ENCODE measurements at regions not wholly inside any gene's neighbourhood (a gene's known extent, or its start where the extent isn't known, plus 50 kb on each side); places are given as distances from the start of the nearest gene placed in this dataset.
"Not testable (repeated sequence)": the region's sequence is repeated elsewhere in the genome, so short reads cannot be mapped to it uniquely, and the experiment has no call there.

DNA sequence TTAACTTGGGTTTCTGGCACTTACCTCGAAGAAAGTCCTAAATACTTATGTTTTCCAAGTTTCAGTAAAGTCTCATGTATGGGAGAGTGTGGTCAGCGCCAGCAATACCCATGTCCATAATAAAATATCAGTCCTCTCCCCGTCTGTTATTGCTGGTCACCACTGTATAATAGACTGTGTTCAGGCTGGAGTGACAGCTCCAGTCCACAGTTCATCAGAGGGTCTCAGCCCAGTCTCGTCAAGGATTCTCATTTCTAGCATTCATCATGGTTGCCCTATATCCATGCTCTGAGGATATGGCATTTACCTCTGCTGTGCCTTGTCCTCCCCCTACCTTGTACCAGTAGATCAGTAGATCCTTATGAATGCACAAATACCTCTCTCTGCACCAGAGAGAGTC lies 384.5 kb downstream of the NPIPA7 start:
- no peak for DNase-seq (ENCODE audit: low read depth)
- H3K4me3 ChIP-seq (ENCODE audit: low read depth, low read length) = no peak overlapping the region
- TF ChIP-seq, protein P1, sequence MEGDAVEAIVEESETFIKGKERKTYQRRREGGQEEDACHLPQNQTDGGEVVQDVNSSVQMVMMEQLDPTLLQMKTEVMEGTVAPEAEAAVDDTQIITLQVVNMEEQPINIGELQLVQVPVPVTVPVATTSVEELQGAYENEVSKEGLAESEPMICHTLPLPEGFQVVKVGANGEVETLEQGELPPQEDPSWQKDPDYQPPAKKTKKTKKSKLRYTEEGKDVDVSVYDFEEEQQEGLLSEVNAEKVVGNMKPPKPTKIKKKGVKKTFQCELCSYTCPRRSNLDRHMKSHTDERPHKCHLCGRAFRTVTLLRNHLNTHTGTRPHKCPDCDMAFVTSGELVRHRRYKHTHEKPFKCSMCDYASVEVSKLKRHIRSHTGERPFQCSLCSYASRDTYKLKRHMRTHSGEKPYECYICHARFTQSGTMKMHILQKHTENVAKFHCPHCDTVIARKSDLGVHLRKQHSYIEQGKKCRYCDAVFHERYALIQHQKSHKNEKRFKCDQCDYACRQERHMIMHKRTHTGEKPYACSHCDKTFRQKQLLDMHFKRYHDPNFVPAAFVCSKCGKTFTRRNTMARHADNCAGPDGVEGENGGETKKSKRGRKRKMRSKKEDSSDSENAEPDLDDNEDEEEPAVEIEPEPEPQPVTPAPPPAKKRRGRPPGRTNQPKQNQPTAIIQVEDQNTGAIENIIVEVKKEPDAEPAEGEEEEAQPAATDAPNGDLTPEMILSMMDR (IDR thresholded peaks at IDR 0.05; ENCODE audit: insufficient read depth, low read depth, low read length, missing control alignments) = no peak

DNA sequence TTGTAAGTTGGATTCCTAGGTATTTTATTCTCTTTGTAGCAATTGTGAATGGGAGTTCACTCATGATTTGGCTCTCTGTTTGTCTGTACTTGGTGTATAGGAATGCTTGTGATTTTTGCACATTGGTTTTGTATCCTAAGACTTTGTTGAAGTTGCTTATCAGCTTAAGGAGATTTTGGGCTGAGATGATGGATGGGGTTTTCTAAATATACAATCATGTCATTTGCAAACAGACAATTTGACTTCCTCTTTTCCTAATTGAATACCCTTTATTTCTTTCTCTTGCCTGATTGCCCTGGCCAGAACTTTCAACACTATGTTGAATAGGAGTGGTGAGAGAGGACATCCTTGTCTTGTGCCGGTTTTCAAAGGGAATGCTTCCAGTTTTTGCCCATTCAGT lies 391.8 kb downstream of the NPIPA7 start:
- not testable (repeated sequence) for DNase-seq (ENCODE audit: low read depth); H3K4me3 ChIP-seq (ENCODE audit: low read depth, low read length)

DNA sequence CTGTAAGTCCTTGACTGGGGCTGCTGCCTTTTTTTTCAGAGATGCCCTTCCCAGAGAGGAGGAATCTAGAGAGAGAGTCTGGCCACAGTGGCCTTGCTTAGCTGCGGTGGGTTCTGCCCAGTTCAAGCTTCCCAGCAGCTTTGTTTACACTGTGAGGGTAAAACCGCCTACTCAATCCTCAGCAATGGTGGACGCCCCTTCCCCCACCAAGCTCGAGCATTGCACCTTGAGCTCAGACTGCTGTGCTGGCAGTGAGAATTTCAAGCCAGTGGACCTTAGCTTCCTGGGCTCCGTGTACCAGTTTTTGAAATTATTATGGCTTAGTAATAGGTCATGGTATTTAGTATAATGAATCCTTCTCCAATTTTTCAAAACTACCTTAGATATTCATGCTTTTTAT lies 395.4 kb downstream of the NPIPA7 start:
- TF ChIP-seq, protein P1 (IDR thresholded peaks at IDR 0.05; ENCODE audit: insufficient read depth, low read depth, low read length, missing control alignments) = no peak
- DNase-seq (ENCODE audit: low read depth) = no peak
- H3K4me3 ChIP-seq (ENCODE audit: low read depth, low read length) = no peak overlapping the region

DNA sequence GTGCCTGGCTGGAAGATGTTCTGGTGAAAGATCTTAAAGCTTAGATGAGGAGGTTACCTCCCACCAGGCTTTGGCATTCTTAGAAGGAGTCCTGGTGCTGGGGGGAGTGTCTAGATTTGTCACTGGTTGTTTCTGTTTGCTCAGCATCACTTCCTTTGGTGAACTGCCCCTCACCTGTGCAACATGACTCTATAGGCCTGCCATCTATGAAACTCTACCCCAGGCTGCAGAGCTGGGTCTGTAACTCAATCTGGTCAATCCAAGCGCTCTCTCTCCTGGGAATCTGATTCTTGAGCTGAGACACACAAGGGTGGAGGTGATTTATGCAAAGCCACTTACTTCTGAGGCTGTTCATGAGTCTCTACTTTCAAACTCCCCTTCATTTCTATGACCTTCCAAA lies 399.4 kb downstream of the NPIPA7 start:
- TF ChIP-seq, protein P1 (IDR thresholded peaks at IDR 0.05; ENCODE audit: insufficient read depth, low read depth, low read length, missing control alignments) = no peak
- no peak for DNase-seq (ENCODE audit: low read depth)
- no peak overlapping the region for H3K4me3 ChIP-seq (ENCODE audit: low read depth, low read length)

DNA sequence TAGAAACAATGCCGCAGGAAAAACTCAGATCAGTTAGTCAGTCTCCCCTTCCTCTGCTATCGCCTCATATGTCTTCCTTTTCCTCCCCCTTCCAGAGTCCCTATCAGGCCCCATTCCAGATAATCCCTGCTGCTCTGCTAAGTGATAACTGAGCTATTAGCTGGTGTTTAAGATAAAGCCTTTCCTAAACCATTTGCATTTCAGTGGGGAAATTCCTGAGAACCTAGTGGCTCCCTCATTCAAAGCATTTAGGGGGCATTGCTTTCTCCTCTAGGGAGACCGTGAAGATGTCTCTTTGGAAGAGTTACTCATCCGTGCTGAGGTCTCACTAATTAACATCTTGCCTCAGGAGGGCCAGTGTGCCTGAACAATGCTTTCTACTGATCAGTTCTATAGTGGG lies 401.6 kb downstream of the NPIPA7 start:
- DNase-seq (ENCODE audit: low read depth) = no peak
- H3K4me3 ChIP-seq (ENCODE audit: low read depth, low read length) = no peak overlapping the region
- TF ChIP-seq, protein P1 (IDR thresholded peaks at IDR 0.05; ENCODE audit: insufficient read depth, low read depth, low read length, missing control alignments) = no peak

DNA sequence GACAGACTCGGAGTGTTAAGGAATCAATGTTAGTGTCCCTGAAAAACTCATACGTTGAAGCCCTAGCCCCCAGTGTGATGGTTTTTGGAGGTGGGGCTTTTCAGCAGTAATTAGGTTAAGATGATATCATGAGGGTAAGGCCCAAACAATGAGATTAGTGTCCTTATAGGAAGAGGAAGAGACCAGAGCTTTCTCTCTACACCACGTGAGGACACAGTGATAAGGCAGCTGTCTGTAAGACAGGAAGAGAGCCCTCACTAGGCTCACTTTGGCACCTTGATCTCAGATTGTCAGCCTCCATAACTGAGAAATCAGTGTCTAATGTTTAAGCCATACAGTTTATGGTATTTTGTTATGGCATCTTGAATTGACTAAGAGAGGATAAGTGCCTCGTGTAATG lies 403.2 kb downstream of the NPIPA7 start:
- no peak for DNase-seq (ENCODE audit: low read depth)
- no peak overlapping the region for H3K4me3 ChIP-seq (ENCODE audit: low read depth, low read length)
- TF ChIP-seq, protein P1 (IDR thresholded peaks at IDR 0.05; ENCODE audit: insufficient read depth, low read depth, low read length, missing control alignments) = no peak

DNA sequence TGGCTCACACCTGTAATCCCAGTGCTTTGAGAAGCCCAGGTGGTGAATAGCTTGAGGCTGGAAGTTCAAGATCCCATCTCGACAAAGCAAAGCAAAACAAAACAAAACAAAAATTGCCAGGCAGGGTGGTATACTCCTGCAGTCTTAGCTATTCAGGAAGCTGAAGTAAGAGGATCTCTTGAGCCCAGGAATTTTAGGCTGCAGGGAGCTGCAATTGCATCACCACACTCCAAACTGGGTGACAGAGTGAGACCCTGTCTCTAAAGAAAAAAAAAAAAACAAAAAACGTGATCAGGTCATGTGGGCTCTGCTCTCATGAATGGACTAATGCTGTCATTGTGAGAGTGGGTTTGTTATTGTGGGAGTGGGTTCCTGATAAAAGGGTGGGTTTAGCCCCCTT lies 409.1 kb downstream of the NPIPA7 start:
- no peak overlapping the region for H3K4me3 ChIP-seq (ENCODE audit: low read depth, low read length)
- TF ChIP-seq, protein P1 (IDR thresholded peaks at IDR 0.05; ENCODE audit: insufficient read depth, low read depth, low read length, missing control alignments) = no peak
- no peak for DNase-seq (ENCODE audit: low read depth)

DNA sequence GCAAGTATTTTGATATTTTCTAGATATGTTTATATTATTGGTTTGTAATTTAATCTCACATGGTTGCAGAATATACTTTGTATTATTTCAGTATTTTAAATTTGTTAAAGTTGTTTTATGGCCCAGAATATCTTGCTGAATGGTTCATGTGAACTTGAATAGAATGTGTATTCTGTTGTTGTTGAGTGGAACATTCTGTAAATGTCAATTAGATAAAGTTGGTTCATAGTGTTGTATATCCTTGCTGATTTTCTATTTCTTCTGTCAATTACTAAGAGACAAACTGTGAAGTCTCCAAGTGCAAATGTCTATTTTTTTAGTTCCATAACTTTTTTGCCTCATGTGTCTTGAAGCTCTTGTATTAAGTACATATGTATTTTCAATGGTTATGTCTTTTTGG lies 411.7 kb downstream of the NPIPA7 start:
- DNase-seq (ENCODE audit: low read depth) = no peak
- H3K4me3 ChIP-seq (ENCODE audit: low read depth, low read length) = no peak overlapping the region
- TF ChIP-seq, protein P1 (IDR thresholded peaks at IDR 0.05; ENCODE audit: insufficient read depth, low read depth, low read length, missing control alignments) = no peak

Data from GM12865 (cell line).